Astrocyte (in vitro differentiated cells and primary cell): ENCODE measurements at regions not wholly inside any gene's neighbourhood (a gene's known extent, or its start where the extent isn't known, plus 50 kb on each side); places are given as distances from the start of the nearest gene placed in this dataset.

Source experiments
- DNase-seq: peaks from one replicate; pipeline ENCODE4 v3.0.0-alpha.2; 2010; ENCODE audit warnings: low read depth
- FAIRE-seq: peaks from 2 replicates; lab custom pipeline; 2011; peaks lifted over from hg19 to GRCh38; lab: Jason Lieb, UNC
- H2AFZ ChIP-seq: 2 replicates; pipeline ENCODE4 v1.6.0; 2012; ENCODE audit warnings: low read depth, low read length, inconsistent platforms
- H3K27ac ChIP-seq: 2 replicates; pipeline ENCODE4 v1.5.1; 2011; ENCODE audit warnings: low read depth, low read length, inconsistent platforms
- H3K27me3 ChIP-seq: 2 replicates; pipeline ENCODE4 v1.6.0; 2011; ENCODE audit warnings: low read length, inconsistent platforms; ENCODE audit not compliant: insufficient read depth
- H3K36me3 ChIP-seq: 2 replicates; pipeline ENCODE4 v1.5.1; 2011; ENCODE audit warnings: low read length, inconsistent platforms; ENCODE audit not compliant: insufficient read depth
- H3K4me1 ChIP-seq: 2 replicates; pipeline ENCODE4 v1.5.1; 2011; ENCODE audit warnings: low read length, inconsistent platforms; ENCODE audit not compliant: insufficient read depth
- H3K4me2 ChIP-seq: 2 replicates; pipeline ENCODE4 v1.6.0; 2012; ENCODE audit warnings: low read length, inconsistent platforms
- H3K4me3 ChIP-seq: 2 replicates; pipeline ENCODE4 v1.5.1; 2011; ENCODE audit warnings: low read depth, mild to moderate bottlenecking, low read length, inconsistent platforms; ENCODE audit not compliant: insufficient read depth
- H3K79me2 ChIP-seq: 2 replicates; pipeline ENCODE4 v1.6.0; 2012; ENCODE audit warnings: mild to moderate bottlenecking, low read length, inconsistent platforms; ENCODE audit not compliant: insufficient read depth
- H3K9ac ChIP-seq: 2 replicates; pipeline ENCODE4 v1.6.0; 2012; ENCODE audit warnings: mild to moderate bottlenecking, low read length, inconsistent platforms
- H3K9me3 ChIP-seq: 2 replicates; pipeline ENCODE4 v1.5.1; 2012; ENCODE audit warnings: low read depth, mild to moderate bottlenecking, low read length, inconsistent platforms; ENCODE audit not compliant: insufficient read depth
- H4K20me1 ChIP-seq: 2 replicates; pipeline ENCODE4 v1.6.0; 2012; ENCODE audit warnings: low read length, inconsistent platforms; ENCODE audit not compliant: insufficient read depth
- H3K27ac Mint-ChIP-seq: one replicate; pipeline ENCODE4 v1.8.0; 2021; ENCODE audit warnings: mild to moderate bottlenecking, mixed read lengths; ENCODE audit not compliant: unreplicated experiment
- H3K27me3 Mint-ChIP-seq: one replicate; pipeline ENCODE4 v1.8.0; 2021; ENCODE audit warnings: low read depth, mixed read lengths; ENCODE audit not compliant: unreplicated experiment
- H3K36me3 Mint-ChIP-seq: one replicate; pipeline ENCODE4 v1.8.0; 2021; ENCODE audit warnings: low read depth, mixed read lengths; ENCODE audit not compliant: unreplicated experiment
- H3K4me1 Mint-ChIP-seq: one replicate; pipeline ENCODE4 v1.8.0; 2021; ENCODE audit warnings: low read depth, mixed read lengths; ENCODE audit not compliant: unreplicated experiment
- H3K4me3 Mint-ChIP-seq: one replicate; pipeline ENCODE4 v1.8.0; 2021; ENCODE audit warnings: mild to moderate bottlenecking, moderate library complexity, mixed read lengths; ENCODE audit not compliant: unreplicated experiment
- H3K9me3 Mint-ChIP-seq: one replicate; pipeline ENCODE4 v1.8.0; 2021; ENCODE audit warnings: mild to moderate bottlenecking, mixed read lengths; ENCODE audit not compliant: unreplicated experiment
- CTCF ChIP-seq: IDR thresholded peaks from 2 replicates; pipeline ENCODE4 v1.5.1; 2011; ENCODE audit warnings: low read depth, mild to moderate bottlenecking, inconsistent platforms, low read length, moderate library complexity; ENCODE audit not compliant: insufficient read depth
- EZH2 ChIP-seq: IDR thresholded peaks from 2 replicates; pipeline ENCODE4 v1.6.1; 2012; ENCODE audit warnings: mild to moderate bottlenecking, low read length, inconsistent platforms; ENCODE audit not compliant: insufficient read depth

- Histone ChIP-seq H3K4me2 (no peak overlapping the region), H3K27me3 (no peaks in the 10 kb centered on the region), H3K4me3 (no peak overlapping the region), H3K36me3 (no peaks in the 10 kb centered on the region), H4K20me1 (no peaks in the 10 kb centered on the region), H3K79me2 (no peaks in the 10 kb centered on the region), H3K9me3 (no peaks in the 10 kb centered on the region), H3K4me1 (no peaks in the 10 kb centered on the region), H3K9ac (no peak overlapping the region), H3K27ac (no peak overlapping the region), H2AFZ (no peak overlapping the region)
- FAIRE-seq (no peak), DNase-seq (peak; percentile 1)
- Mint-ChIP-seq H3K4me3 (no peak overlapping the region), H3K27me3 (no peaks in the 10 kb centered on the region), H3K4me1 (no peaks in the 10 kb centered on the region), H3K9me3 (no peaks in the 10 kb centered on the region), H3K36me3 (no peaks in the 10 kb centered on the region), H3K27ac (no peak overlapping the region)
- peak; percentile 38 for TF ChIP-seq CTCF
- TF ChIP-seq EZH2, result no peak
Observed at GRCh38 chr4:18366892-18367291, 345.3 kb upstream of the LCORL start.

- H2AFZ ChIP-seq, result no peak overlapping the region
- no peak overlapping the region for H3K4me3 Mint-ChIP-seq
- H3K9me3 Mint-ChIP-seq, result no peaks in the 10 kb centered on the region
- H3K9me3 ChIP-seq, result no peaks in the 10 kb centered on the region
- no peak overlapping the region for H3K4me3 ChIP-seq
- H3K4me2 ChIP-seq, result no peak overlapping the region
- no peak overlapping the region for H3K27ac ChIP-seq
- no peaks in the 10 kb centered on the region for H3K27me3 ChIP-seq
- DNase-seq (no peak), FAIRE-seq (no peak)
- H3K4me1 ChIP-seq, result no peaks in the 10 kb centered on the region
- H4K20me1 ChIP-seq, result no peaks in the 10 kb centered on the region
- H3K36me3 Mint-ChIP-seq, result no peaks in the 10 kb centered on the region
- TF ChIP-seq EZH2 (no peak), CTCF (no peak)
- H3K9ac ChIP-seq, result no peak overlapping the region
- H3K36me3 ChIP-seq, result no peaks in the 10 kb centered on the region
- H3K79me2 ChIP-seq, result no peaks in the 10 kb centered on the region
- no peak overlapping the region for H3K27ac Mint-ChIP-seq
- H3K4me1 Mint-ChIP-seq, result no peaks in the 10 kb centered on the region
- H3K27me3 Mint-ChIP-seq, result no peaks in the 10 kb centered on the region
Observed at GRCh38 chr4:18366136-18366535, 344.6 kb upstream of the LCORL start.

- Histone ChIP-seq H3K4me1 (no peaks in the 10 kb centered on the region), H3K4me2 (no peak overlapping the region), H3K9ac (no peak overlapping the region), H3K9me3 (peaks cover 4% of the 10 kb centered on the region), H4K20me1 (no peaks in the 10 kb centered on the region), H3K27me3 (no peaks in the 10 kb centered on the region), H3K27ac (no peak overlapping the region), H3K4me3 (no peak overlapping the region), H2AFZ (no peak overlapping the region), H3K36me3 (no peaks in the 10 kb centered on the region), H3K79me2 (no peaks in the 10 kb centered on the region)
- Mint-ChIP-seq H3K4me1 (no peaks in the 10 kb centered on the region), H3K27ac (no peak overlapping the region), H3K4me3 (no peak overlapping the region), H3K27me3 (no peaks in the 10 kb centered on the region), H3K36me3 (no peaks in the 10 kb centered on the region), H3K9me3 (peaks cover under 1% of the 10 kb centered on the region)
- no peak for FAIRE-seq
- no peak for DNase-seq
- no peak for TF ChIP-seq EZH2
- TF ChIP-seq CTCF, result no peak
Observed at GRCh38 chr4:18343581-18343980, 322.0 kb upstream of the LCORL start.
